ENCODE measurements at regions not wholly inside any gene's neighbourhood (a gene's known extent, or its start where the extent isn't known, plus 50 kb on each side); places are given as distances from the start of the nearest gene placed in this dataset.

DNA sequence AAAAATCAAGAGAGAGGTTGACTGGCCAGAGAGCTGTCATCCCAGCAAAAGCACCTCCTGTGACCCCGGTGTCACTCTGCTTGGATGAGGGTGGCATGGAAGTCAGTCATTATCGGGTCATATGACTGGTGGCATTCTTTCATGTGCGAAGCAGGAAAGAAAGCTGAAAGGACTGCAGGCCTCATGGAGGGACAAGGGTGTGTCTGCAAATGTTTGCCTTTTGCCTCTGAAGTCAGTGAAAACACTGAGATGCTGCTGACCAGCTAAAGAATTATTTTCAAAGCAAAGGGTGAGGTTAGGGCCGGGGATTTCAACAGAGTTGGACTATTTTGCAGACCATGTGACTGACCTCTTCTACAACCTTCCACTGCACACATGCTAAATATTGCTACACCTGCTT is 298.3 kb downstream of the CSNK1G3 start:
- no peak for TF ChIP-seq POLR2A (IDR thresholded peaks at IDR 0.05)
- TF ChIP-seq, protein P1, sequence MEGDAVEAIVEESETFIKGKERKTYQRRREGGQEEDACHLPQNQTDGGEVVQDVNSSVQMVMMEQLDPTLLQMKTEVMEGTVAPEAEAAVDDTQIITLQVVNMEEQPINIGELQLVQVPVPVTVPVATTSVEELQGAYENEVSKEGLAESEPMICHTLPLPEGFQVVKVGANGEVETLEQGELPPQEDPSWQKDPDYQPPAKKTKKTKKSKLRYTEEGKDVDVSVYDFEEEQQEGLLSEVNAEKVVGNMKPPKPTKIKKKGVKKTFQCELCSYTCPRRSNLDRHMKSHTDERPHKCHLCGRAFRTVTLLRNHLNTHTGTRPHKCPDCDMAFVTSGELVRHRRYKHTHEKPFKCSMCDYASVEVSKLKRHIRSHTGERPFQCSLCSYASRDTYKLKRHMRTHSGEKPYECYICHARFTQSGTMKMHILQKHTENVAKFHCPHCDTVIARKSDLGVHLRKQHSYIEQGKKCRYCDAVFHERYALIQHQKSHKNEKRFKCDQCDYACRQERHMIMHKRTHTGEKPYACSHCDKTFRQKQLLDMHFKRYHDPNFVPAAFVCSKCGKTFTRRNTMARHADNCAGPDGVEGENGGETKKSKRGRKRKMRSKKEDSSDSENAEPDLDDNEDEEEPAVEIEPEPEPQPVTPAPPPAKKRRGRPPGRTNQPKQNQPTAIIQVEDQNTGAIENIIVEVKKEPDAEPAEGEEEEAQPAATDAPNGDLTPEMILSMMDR (IDR thresholded peaks at IDR 0.05) = no peak

All from lower leg skin (tissue), 3 donors.